IMR-90 (cell line): ENCODE measurements at regions not wholly inside any gene's neighbourhood (a gene's known extent, or its start where the extent isn't known, plus 50 kb on each side); places are given as distances from the start of the nearest gene placed in this dataset.
"Not testable (repeated sequence)": the region's sequence is repeated elsewhere in the genome, so short reads cannot be mapped to it uniquely, and the experiment has no call there.

Experiments
- ATAC-seq: fragments of 200-7000 bp; cut with Tn5 transposase; 2 replicates; pipeline ENCODE4 v1.9.1; 2020; ENCODE audit warnings: low read depth, mild to moderate bottlenecking, moderate library complexity
- BruUV-seq: library from RNA; stranded (reverse); fragments of 400-500 nt; replicated peaks from 2 replicates; lab custom pipeline; 2021; lab: Mats Ljungman, UMichigan
- CTCF ChIA-PET: fragments of 300-600 bp; formaldehyde crosslinking; extraction: SDS; loops from one replicate; lab custom pipeline; 2021; ENCODE audit warnings: antibody characterized with exemption; lab: Yijun Ruan, JAX
- POLR2A ChIA-PET: fragments of 300-600 bp; sonication (Branson Sonifier 250); formaldehyde crosslinking; loops from one replicate; lab custom pipeline; 2022; ENCODE audit warnings: antibody characterized with exemption; ENCODE audit not compliant: unreplicated experiment; lab: Charles Lee
- DNase-seq: peaks from one replicate; pipeline ENCODE4 v3.0.0; 2013
- H2AFZ ChIP-seq: replicated peaks from 2 replicates; pipeline ENCODE3; 2013; ENCODE audit warnings: low read length, mild to moderate bottlenecking; ENCODE audit not compliant: poor library complexity
- H2AK5ac ChIP-seq: 2 replicates; pipeline ENCODE4 v1.6.1; 2013; ENCODE audit warnings: low read depth, low read length, inconsistent platforms
- H2AK9ac ChIP-seq: replicated peaks from 2 replicates; pipeline ENCODE3; 2013; ENCODE audit warnings: mild to moderate bottlenecking, low read depth, low read length, moderate library complexity; ENCODE audit not compliant: poor library complexity
- H2BK120ac ChIP-seq: 2 replicates; pipeline ENCODE4 v1.6.1; 2013; ENCODE audit warnings: low read depth, low read length, inconsistent platforms
- H2BK15ac ChIP-seq: 3 replicates; pipeline ENCODE4 v1.6.1; 2013; ENCODE audit warnings: low read depth, low read length, inconsistent platforms
- H2BK20ac ChIP-seq: 2 replicates; pipeline ENCODE4 v1.6.1; 2013; ENCODE audit warnings: low read depth, mild to moderate bottlenecking, inconsistent platforms, low read length, moderate library complexity
- H2BK5ac ChIP-seq: 2 replicates; pipeline ENCODE4 v1.6.1; 2013; ENCODE audit warnings: mild to moderate bottlenecking, low read depth, low read length, inconsistent platforms; ENCODE audit not compliant: poor library complexity, severe bottlenecking
- H3K14ac ChIP-seq: replicated peaks from 2 replicates; pipeline ENCODE4 v1.6.1; 2013; ENCODE audit warnings: low read depth, low read length, inconsistent platforms
- H3K18ac ChIP-seq: 2 replicates; pipeline ENCODE4 v1.6.1; 2013; ENCODE audit warnings: low read depth, low read length, control low read depth
- H3K23ac ChIP-seq: 2 replicates; pipeline ENCODE4 v1.6.1; 2013; ENCODE audit warnings: low read depth, low read length, inconsistent platforms
- H3K27ac ChIP-seq: 2 replicates; pipeline ENCODE4 v1.5.1; 2013; ENCODE audit warnings: mild to moderate bottlenecking, control low read depth, low read length; ENCODE audit not compliant: insufficient read depth
- H3K27me3 ChIP-seq: 2 replicates; pipeline ENCODE4 v1.6.1; 2013; ENCODE audit warnings: low read length; ENCODE audit not compliant: control insufficient read depth, insufficient read depth
- H3K36me3 ChIP-seq: 2 replicates; pipeline ENCODE4 v1.6.1; 2013; ENCODE audit warnings: low read length, mixed read lengths; ENCODE audit not compliant: control insufficient read depth, insufficient read depth
- H3K4ac ChIP-seq: 2 replicates; pipeline ENCODE4 v1.6.1; 2013; ENCODE audit warnings: low read depth, low read length, inconsistent platforms
- H3K4me1 ChIP-seq: 2 replicates; pipeline ENCODE4 v1.6.1; 2013; ENCODE audit warnings: low read length, mixed read lengths; ENCODE audit not compliant: control insufficient read depth, insufficient read depth
- H3K4me2 ChIP-seq: 2 replicates; pipeline ENCODE4 v1.6.1; 2013; ENCODE audit warnings: low read depth, mild to moderate bottlenecking, control low read depth, low read length, moderate library complexity
- H3K4me3 ChIP-seq: 2 replicates; pipeline ENCODE4 v1.5.1; 2013; ENCODE audit warnings: low read depth, mild to moderate bottlenecking, control low read depth, low read length, moderate library complexity; ENCODE audit not compliant: insufficient read depth
- H3K56ac ChIP-seq: 2 replicates; pipeline ENCODE4 v1.6.1; 2013; ENCODE audit warnings: low read length, inconsistent platforms; ENCODE audit not compliant: insufficient read depth; ENCODE audit errors: extremely low read depth
- H3K79me1 ChIP-seq, 2 experiments: 2 replicates each; pipeline ENCODE4 v1.6.1; 2013; ENCODE audit warnings: low read length in 2 of 2, inconsistent platforms in 1 of 2, low read depth in 1 of 2
- H3K9ac ChIP-seq: 2 replicates; pipeline ENCODE4 v1.6.1; 2013; ENCODE audit warnings: low read depth, low read length, control low read depth
- H3K9me1 ChIP-seq: 2 replicates; pipeline ENCODE4 v1.6.1; 2013; ENCODE audit warnings: low read length, inconsistent platforms; ENCODE audit not compliant: insufficient read depth
- H3K9me3 ChIP-seq: 2 replicates; pipeline ENCODE4 v1.6.1; 2013; ENCODE audit warnings: low read length; ENCODE audit not compliant: control insufficient read depth, insufficient read depth
- H4K20me1 ChIP-seq: 2 replicates; pipeline ENCODE4 v1.6.1; 2013; ENCODE audit warnings: low read length, inconsistent platforms; ENCODE audit not compliant: insufficient read depth
- H4K5ac ChIP-seq: 2 replicates; pipeline ENCODE4 v1.6.1; 2013; ENCODE audit warnings: mild to moderate bottlenecking, low read depth, low read length, control low read depth
- H4K8ac ChIP-seq, 2 experiments: 2 replicates each; pipeline ENCODE4 v1.6.1; 2013; ENCODE audit warnings: low read depth in 2 of 2, low read length in 2 of 2, control low read depth in 1 of 2, inconsistent platforms in 1 of 2
- H4K91ac ChIP-seq: 2 replicates; pipeline ENCODE4 v1.6.1; 2013; ENCODE audit warnings: low read depth, low read length, inconsistent platforms; ENCODE audit not compliant: insufficient read depth
- WGBS, 2 experiments: methylation state at CpG; one replicate each; pipeline versions ENCODE4 v1.1.5 to v1.1.7; 2013; ENCODE audit warnings: missing lambda C conversion rate in 2 of 2; ENCODE audit not compliant: insufficient read length in 1 of 2; ENCODE audit errors: extremely low coverage in 2 of 2; 5-methylcytosine and 5-hydroxymethylcytosine counted together
- dilution Hi-C: fragments of 300-500 bp; cut with HindIII; formaldehyde crosslinking; loops from one replicate; pipeline ENCODE4 v1.14.3; 2018; ENCODE audit warnings: low sequenced_read_pairs; ENCODE audit not compliant: unreplicated experiment
- in situ Hi-C: fragments of 300-500 bp; cut with MboI; formaldehyde crosslinking; loops from 3 replicates; pipeline ENCODE4 v1.14.3; 2019; ENCODE audit warnings: low sequenced_read_pairs, inconsistent platforms, mixed read lengths
- intact Hi-C: fragments of 100-400 bp; cut with micrococcal nuclease; formaldehyde crosslinking; loops from 2 replicates; pipeline ENCODE4 v1.10.0; 2022

DNA sequence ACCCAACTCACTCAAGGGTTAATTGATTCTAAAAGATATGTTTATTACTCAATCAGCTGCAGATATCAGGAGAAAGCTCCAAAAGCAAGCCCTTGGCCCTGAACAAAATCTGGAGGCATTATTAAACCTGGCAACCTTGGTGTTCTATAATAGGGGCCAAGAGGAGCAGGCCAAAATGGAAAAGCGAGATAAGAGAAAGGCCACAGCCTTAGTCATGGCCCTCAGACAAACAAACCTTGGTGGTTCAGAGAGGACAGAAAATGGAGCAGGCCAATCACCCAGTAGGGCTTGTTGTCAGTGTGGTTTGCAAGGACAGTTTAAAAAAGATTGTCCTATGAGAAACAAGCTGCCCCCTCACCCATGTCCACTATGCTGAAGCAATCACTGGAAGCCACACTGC is 53.4 kb upstream of the ATRNL1 start:
- H3K18ac ChIP-seq, H4K91ac ChIP-seq, H2BK120ac ChIP-seq, H2AFZ ChIP-seq, POLR2A ChIA-PET, H3K4ac ChIP-seq, H2AK9ac ChIP-seq, H3K9ac ChIP-seq, in situ Hi-C loops, intact Hi-C loops, H2BK5ac ChIP-seq, H2BK15ac ChIP-seq, H4K8ac ChIP-seq, dilution Hi-C loops, H3K79me1 ChIP-seq, CTCF ChIA-PET, H3K9me3 ChIP-seq, H2BK20ac ChIP-seq, ATAC-seq, H3K9me1 ChIP-seq, H3K4me3 ChIP-seq, H3K14ac ChIP-seq, DNase-seq, H3K36me3 ChIP-seq, H3K4me1 ChIP-seq, H3K27ac ChIP-seq, H3K56ac ChIP-seq, H3K4me2 ChIP-seq, H4K5ac ChIP-seq, H3K23ac ChIP-seq, H3K27me3 ChIP-seq, H4K20me1 ChIP-seq, H2AK5ac ChIP-seq, BruUV-seq: not testable (repeated sequence)
- WGBS, 2 experiments = no CpG with 5 or more reads among the region's 1 CpG
